Activated naive CD8-positive, alpha-beta T cell treated with anti-CD3 and anti-CD28 coated beads for 36 hours (primary cell): ENCODE measurements at regions not wholly inside any gene's neighbourhood (a gene's known extent, or its start where the extent isn't known, plus 50 kb on each side); places are given as distances from the start of the nearest gene placed in this dataset.
A peak's percentile ranks its signal among the peaks of the same experiment; 100 is the strongest.

Experiments
- DNase-seq: peaks from one replicate; pipeline ENCODE4 v3.0.0; 2021
- H3K27ac Mint-ChIP-seq: one replicate; pipeline ENCODE4 v1.8.0; 2022; ENCODE audit warnings: mild to moderate bottlenecking, moderate library complexity, mixed read lengths
- H3K27me3 Mint-ChIP-seq: one replicate; pipeline ENCODE4 v1.8.0; 2022; ENCODE audit warnings: mild to moderate bottlenecking, mixed read lengths
- H3K36me3 Mint-ChIP-seq: one replicate; pipeline ENCODE4 v1.8.0; 2021; ENCODE audit warnings: mild to moderate bottlenecking, mixed read lengths
- H3K4me1 Mint-ChIP-seq: one replicate; pipeline ENCODE4 v1.8.0; 2021; ENCODE audit warnings: mixed read lengths
- H3K4me3 Mint-ChIP-seq: one replicate; pipeline ENCODE4 v1.8.0; 2022; ENCODE audit warnings: mild to moderate bottlenecking, moderate library complexity, mixed read lengths
- H3K9me3 Mint-ChIP-seq: one replicate; pipeline ENCODE4 v1.8.0; 2022; ENCODE audit warnings: mixed read lengths

DNA sequence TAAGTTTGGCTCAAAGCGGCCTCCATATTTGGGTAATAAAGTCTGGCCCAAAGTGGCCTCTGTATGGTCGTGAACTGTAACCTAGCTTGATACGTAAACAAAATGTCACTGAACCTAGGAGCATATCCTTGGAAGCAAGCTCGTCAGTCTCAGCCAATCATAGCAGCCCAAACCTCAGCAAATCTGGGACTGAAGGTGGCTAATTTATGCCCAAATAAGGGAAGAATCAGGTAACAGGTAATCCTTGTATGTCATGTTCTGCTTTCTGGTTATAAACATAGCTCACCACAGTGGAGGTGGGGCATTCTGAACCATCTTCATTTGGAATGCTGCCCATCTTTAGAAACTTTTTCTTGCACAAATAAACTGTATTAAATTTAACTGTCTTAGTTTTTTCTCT is 281.1 kb downstream of the TTLL7 start:
- Mint-ChIP-seq H3K4me3 (no peak overlapping the region), H3K36me3 (no peaks in the 10 kb centered on the region), H3K27me3 (no peaks in the 10 kb centered on the region), H3K9me3 (no peaks in the 10 kb centered on the region), H3K4me1 (peaks cover 2% of the 10 kb centered on the region), H3K27ac (no peak overlapping the region)
- no peak for DNase-seq

- H3K27ac Mint-ChIP-seq = no peak overlapping the region
- no peak for DNase-seq
- no peaks in the 10 kb centered on the region for H3K9me3 Mint-ChIP-seq
- peaks cover 2% of the 10 kb centered on the region for H3K4me1 Mint-ChIP-seq
- no peaks in the 10 kb centered on the region for H3K27me3 Mint-ChIP-seq
- H3K36me3 Mint-ChIP-seq = no peaks in the 10 kb centered on the region
- H3K4me3 Mint-ChIP-seq = no peak overlapping the region
These were observed 282.3 kb downstream of the TTLL7 start for GRCh38 chr1:83716641-83717040.

DNA sequence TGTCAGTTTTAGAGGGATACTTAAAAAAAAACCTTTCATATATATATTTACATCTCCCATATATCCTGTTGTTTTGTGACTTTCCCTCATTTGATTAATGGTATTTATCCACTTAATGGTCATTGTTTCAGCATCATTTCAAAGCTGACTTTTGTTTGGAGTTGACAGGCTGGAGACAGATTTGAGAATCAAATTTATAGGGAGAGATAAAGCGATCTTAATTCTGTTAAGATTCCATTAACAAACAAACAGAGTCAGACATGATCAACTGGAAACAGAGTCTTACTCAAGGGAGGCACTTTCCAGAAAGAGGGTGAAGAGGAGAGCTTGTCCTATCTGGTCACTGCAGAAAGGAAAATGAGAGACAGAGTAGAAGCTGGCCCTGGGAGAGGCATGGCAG is 283.4 kb downstream of the TTLL7 start:
- H3K4me1 Mint-ChIP-seq = peaks cover 2% of the 10 kb centered on the region
- no peak overlapping the region for H3K4me3 Mint-ChIP-seq
- no peaks in the 10 kb centered on the region for H3K36me3 Mint-ChIP-seq
- no peaks in the 10 kb centered on the region for H3K27me3 Mint-ChIP-seq
- DNase-seq = no peak
- H3K27ac Mint-ChIP-seq = no peak overlapping the region
- no peaks in the 10 kb centered on the region for H3K9me3 Mint-ChIP-seq

GRCh38 chr1:83709662-83710061 is 289.3 kb downstream of the TTLL7 start:
- H3K27ac Mint-ChIP-seq = no peak overlapping the region
- DNase-seq = no peak
- H3K9me3 Mint-ChIP-seq = no peaks in the 10 kb centered on the region
- H3K27me3 Mint-ChIP-seq = no peaks in the 10 kb centered on the region
- H3K4me3 Mint-ChIP-seq = no peak overlapping the region
- H3K4me1 Mint-ChIP-seq = no peaks in the 10 kb centered on the region
- no peaks in the 10 kb centered on the region for H3K36me3 Mint-ChIP-seq

- Mint-ChIP-seq H3K27me3 (no peaks in the 10 kb centered on the region), H3K4me1 (peaks cover 20% of the 10 kb centered on the region), H3K4me3 (no peak overlapping the region), H3K9me3 (no peaks in the 10 kb centered on the region), H3K36me3 (peaks cover 2% of the 10 kb centered on the region), H3K27ac (no peak overlapping the region)
- DNase-seq = no peak
These were observed 292.5 kb downstream of the TTLL7 start for GRCh38 chr1:83706354-83706938.

- Mint-ChIP-seq H3K4me3 (no peak overlapping the region), H3K27ac (no peak overlapping the region), H3K36me3 (peaks cover 2% of the 10 kb centered on the region), H3K9me3 (no peaks in the 10 kb centered on the region), H3K27me3 (peaks cover 3% of the 10 kb centered on the region), H3K4me1 (peaks cover 27% of the 10 kb centered on the region)
- no peak for DNase-seq
These were observed 293.8 kb downstream of the TTLL7 start for GRCh38 chr1:83705091-83705490.

- H3K36me3 Mint-ChIP-seq = peaks cover 2% of the 10 kb centered on the region
- H3K9me3 Mint-ChIP-seq = peaks cover under 1% of the 10 kb centered on the region
- H3K4me3 Mint-ChIP-seq = no peak overlapping the region
- H3K27me3 Mint-ChIP-seq = peaks cover 3% of the 10 kb centered on the region
- peaks cover 27% of the 10 kb centered on the region for H3K4me1 Mint-ChIP-seq
- no peak overlapping the region for H3K27ac Mint-ChIP-seq
- no peak for DNase-seq
These were observed 294.6 kb downstream of the TTLL7 start for GRCh38 chr1:83704350-83704749.

- Mint-ChIP-seq H3K27me3 (peaks cover 3% of the 10 kb centered on the region), H3K36me3 (peaks cover 2% of the 10 kb centered on the region), H3K4me1 (peaks cover 27% of the 10 kb centered on the region), H3K4me3 (no peak overlapping the region), H3K27ac (no peak overlapping the region), H3K9me3 (peaks cover 2% of the 10 kb centered on the region)
- no peak for DNase-seq
These were observed 296.6 kb downstream of the TTLL7 start for GRCh38 chr1:83702356-83702755.

GRCh38 chr1:83701355-83701754 is 297.6 kb downstream of the TTLL7 start:
- peaks cover 3% of the 10 kb centered on the region for H3K27me3 Mint-ChIP-seq
- peaks cover 2% of the 10 kb centered on the region for H3K9me3 Mint-ChIP-seq
- no peak overlapping the region for H3K4me3 Mint-ChIP-seq
- H3K36me3 Mint-ChIP-seq = peaks cover 2% of the 10 kb centered on the region
- DNase-seq = no peak
- peaks cover 27% of the 10 kb centered on the region for H3K4me1 Mint-ChIP-seq
- no peak overlapping the region for H3K27ac Mint-ChIP-seq

- Mint-ChIP-seq H3K4me1 (peaks cover 30% of the 10 kb centered on the region), H3K9me3 (peaks cover 2% of the 10 kb centered on the region), H3K27me3 (peaks cover 3% of the 10 kb centered on the region), H3K27ac (no peak overlapping the region), H3K36me3 (peaks cover 2% of the 10 kb centered on the region), H3K4me3 (no peak overlapping the region)
- no peak for DNase-seq
These were observed 300.3 kb downstream of the TTLL7 start for GRCh38 chr1:83698644-83699043.

DNA sequence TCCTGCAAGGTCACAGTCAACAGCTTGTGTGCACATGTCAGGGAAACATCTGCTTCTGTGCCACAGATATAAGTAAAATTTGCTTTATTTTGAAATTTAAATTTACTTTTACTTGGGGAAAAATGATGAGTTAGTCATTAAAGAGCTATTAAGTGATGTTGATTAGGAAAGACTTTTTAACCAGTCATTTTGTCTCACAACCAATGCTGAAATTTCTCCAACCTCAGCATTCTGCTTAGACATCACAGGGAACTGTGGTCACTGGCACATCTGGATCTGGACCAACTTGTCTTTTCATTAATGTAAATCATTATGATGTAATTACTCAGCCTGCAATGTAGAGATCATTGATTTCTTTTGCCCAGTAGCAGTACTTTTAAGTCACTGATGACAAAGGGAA is 301.0 kb downstream of the TTLL7 start:
- Mint-ChIP-seq H3K36me3 (no peaks in the 10 kb centered on the region), H3K27me3 (peaks cover 3% of the 10 kb centered on the region), H3K4me1 (peaks cover 32% of the 10 kb centered on the region), H3K9me3 (peaks cover 2% of the 10 kb centered on the region), H3K27ac (no peak overlapping the region), H3K4me3 (no peak overlapping the region)
- DNase-seq = no peak

- Mint-ChIP-seq H3K9me3 (peaks cover 2% of the 10 kb centered on the region), H3K4me1 (peaks cover 32% of the 10 kb centered on the region), H3K36me3 (no peaks in the 10 kb centered on the region), H3K27ac (no peak overlapping the region), H3K4me3 (no peak overlapping the region), H3K27me3 (peaks cover 3% of the 10 kb centered on the region)
- DNase-seq = no peak
These were observed 301.7 kb downstream of the TTLL7 start for GRCh38 chr1:83697220-83697619.

DNA sequence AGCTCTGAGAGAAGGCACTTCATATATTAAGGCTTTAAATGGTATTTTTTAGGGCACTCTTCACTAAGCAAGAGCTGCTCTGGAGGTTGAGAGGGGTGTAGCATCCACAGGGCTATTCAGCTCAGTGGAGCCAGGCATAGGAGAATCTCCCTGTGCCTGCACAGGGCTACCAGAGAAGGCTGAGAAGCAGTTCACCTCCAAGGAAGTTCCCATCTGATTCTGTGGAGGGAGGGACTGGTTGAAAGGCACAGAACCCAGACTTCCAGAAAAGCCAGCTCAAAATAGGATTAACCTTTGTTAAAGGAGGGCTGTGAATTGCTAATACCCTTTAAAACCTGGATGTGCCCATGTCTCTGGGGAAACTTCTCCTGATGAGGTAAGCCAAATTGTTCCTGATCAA is 304.5 kb downstream of the TTLL7 start:
- Mint-ChIP-seq H3K9me3 (peaks cover 7% of the 10 kb centered on the region), H3K4me3 (no peak overlapping the region), H3K27me3 (no peaks in the 10 kb centered on the region), H3K27ac (no peak overlapping the region), H3K4me1 (peaks cover 23% of the 10 kb centered on the region), H3K36me3 (peaks cover 4% of the 10 kb centered on the region)
- no peak for DNase-seq

DNA sequence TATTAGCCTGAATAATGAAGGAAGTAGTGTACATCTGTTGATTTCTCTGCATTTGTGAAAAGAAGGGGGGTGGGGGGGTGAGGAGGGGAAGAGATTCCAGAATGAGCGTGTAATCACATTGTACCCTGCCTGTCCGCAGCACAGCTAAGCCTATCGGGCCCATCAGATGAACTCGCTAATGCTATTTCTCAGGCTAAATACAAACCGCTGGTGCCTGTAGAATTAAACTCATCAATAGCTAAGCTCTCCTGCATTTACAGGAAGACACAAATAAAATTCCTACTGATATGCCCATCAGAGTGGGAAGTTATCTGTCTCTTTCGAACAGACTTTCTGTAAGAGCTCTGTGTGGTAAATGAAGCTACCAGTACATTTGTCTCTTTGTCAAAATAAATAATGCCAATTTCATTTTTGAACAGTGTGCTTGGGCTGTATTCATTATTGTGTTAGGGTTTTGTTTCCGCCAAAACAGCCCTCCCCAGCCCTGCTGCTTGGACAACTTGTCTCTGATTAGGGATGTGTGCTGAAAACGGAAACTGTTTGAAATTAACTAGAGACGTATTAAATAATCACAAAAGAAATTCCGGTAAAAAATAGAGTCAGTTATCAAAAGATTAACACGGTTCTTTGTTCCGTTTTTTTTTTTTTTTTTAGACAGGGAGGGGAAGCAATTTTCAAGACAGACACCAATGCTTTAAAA is 305.4 kb downstream of the TTLL7 start:
- Mint-ChIP-seq H3K36me3 (peaks cover 4% of the 10 kb centered on the region), H3K4me1 (peaks cover 23% of the 10 kb centered on the region), H3K4me3 (peak overlapping the region; percentile 77)

DNA sequence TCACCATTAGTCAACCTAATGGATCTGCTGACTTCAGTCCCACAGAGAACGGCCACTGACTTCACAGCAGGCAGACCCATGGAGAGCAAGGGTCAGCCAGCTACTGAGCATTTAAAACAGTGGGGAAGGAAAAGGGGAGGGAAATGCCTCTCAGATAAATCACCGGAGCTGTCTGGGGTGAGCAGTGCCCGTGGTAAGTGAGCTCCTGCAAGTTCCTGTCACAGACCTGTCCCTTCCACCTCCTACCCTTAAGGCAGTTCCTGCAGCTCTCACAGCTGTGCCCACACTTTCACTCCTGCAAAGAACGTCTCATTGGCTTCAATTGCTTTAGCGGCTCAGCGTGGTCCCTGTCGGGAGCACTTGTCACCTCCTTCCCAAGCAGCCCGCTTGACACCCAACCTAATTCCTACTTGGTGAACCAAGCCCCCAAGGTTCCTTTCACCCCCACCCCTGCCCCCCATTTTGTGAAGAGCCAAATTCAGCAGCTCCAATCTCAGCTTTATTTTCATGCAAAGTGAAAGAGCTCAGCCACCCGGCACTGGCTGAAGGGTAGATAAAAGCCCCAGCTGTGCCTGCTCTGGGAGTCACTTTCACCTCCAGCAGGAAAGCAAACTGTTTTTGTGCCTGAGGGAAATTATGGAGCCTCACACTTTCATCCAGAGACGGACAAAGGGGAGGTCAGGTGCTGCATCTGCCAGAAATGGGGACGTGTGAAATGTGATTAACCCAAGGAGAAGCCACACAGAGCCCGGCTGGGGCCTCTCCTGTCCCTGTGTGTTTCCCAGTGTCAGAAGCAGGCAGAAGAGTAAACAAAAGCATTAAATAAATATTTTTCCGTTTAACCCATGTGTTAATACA is 306.2 kb downstream of the TTLL7 start:
- Mint-ChIP-seq H3K4me1 (peaks cover 23% of the 10 kb centered on the region), H3K27me3 (no peaks in the 10 kb centered on the region), H3K9me3 (peaks cover 18% of the 10 kb centered on the region), H3K36me3 (peaks cover 4% of the 10 kb centered on the region), H3K27ac (no peak overlapping the region), H3K4me3 (peak overlapping the region; percentile 77)
- no peak for DNase-seq

More for the DNA sequence above, 305.4 kb downstream of the TTLL7 start:
- Mint-ChIP-seq H3K27me3 (no peaks in the 10 kb centered on the region), H3K9me3 (peaks cover 12% of the 10 kb centered on the region), H3K27ac (no peak overlapping the region)
- DNase-seq = no peak
